ENCODE measurements at regions not wholly inside any gene's neighbourhood (a gene's known extent, or its start where the extent isn't known, plus 50 kb on each side); places are given as distances from the start of the nearest gene placed in this dataset.

DNA sequence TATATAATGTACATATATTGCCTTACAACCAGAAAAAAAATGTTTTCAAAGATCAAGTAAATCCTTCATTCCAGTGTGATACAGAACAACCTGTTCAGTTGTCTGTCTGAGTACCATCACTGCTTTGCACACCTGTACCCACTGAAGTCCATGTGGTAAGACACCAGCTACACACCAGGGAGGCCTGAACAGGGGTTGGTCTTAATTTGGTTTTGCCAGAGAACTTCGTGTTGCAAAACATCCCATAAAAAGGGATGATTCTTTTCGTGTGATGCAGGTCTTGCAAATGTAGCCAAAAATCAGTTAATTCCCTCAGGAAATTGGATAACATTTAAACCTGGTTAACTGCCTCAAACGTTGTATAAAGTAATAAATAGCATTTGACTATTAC lies 73.7 kb upstream of the SLC1A4 start:
- TF ChIP-seq, protein P1, sequence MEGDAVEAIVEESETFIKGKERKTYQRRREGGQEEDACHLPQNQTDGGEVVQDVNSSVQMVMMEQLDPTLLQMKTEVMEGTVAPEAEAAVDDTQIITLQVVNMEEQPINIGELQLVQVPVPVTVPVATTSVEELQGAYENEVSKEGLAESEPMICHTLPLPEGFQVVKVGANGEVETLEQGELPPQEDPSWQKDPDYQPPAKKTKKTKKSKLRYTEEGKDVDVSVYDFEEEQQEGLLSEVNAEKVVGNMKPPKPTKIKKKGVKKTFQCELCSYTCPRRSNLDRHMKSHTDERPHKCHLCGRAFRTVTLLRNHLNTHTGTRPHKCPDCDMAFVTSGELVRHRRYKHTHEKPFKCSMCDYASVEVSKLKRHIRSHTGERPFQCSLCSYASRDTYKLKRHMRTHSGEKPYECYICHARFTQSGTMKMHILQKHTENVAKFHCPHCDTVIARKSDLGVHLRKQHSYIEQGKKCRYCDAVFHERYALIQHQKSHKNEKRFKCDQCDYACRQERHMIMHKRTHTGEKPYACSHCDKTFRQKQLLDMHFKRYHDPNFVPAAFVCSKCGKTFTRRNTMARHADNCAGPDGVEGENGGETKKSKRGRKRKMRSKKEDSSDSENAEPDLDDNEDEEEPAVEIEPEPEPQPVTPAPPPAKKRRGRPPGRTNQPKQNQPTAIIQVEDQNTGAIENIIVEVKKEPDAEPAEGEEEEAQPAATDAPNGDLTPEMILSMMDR (IDR thresholded peaks at IDR 0.05): no peak
- no peak for TF ChIP-seq ELF4 (CRISPR knock-in tag; IDR thresholded peaks at IDR 0.05; ENCODE audit: low read depth)
- TF ChIP-seq, protein P2, sequence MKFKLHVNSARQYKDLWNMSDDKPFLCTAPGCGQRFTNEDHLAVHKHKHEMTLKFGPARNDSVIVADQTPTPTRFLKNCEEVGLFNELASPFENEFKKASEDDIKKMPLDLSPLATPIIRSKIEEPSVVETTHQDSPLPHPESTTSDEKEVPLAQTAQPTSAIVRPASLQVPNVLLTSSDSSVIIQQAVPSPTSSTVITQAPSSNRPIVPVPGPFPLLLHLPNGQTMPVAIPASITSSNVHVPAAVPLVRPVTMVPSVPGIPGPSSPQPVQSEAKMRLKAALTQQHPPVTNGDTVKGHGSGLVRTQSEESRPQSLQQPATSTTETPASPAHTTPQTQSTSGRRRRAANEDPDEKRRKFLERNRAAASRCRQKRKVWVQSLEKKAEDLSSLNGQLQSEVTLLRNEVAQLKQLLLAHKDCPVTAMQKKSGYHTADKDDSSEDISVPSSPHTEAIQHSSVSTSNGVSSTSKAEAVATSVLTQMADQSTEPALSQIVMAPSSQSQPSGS (CRISPR knock-in tag; IDR thresholded peaks at IDR 0.05; ENCODE audit: borderline replicate concordance, low read depth): no peak
- TF ChIP-seq, protein P3, sequence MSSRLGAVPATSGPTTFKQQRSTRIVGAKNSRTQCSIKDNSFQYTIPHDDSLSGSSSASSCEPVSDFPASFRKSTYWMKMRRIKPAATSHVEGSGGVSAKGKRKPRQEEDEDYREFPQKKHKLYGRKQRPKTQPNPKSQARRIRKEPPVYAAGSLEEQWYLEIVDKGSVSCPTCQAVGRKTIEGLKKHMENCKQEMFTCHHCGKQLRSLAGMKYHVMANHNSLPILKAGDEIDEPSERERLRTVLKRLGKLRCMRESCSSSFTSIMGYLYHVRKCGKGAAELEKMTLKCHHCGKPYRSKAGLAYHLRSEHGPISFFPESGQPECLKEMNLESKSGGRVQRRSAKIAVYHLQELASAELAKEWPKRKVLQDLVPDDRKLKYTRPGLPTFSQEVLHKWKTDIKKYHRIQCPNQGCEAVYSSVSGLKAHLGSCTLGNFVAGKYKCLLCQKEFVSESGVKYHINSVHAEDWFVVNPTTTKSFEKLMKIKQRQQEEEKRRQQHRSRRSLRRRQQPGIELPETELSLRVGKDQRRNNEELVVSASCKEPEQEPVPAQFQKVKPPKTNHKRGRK (CRISPR knock-in tag; IDR thresholded peaks at IDR 0.05; ENCODE audit: borderline replicate concordance): no peak
- TF ChIP-seq JUN (CRISPR knock-in tag; IDR thresholded peaks at IDR 0.05): no peak
- TF ChIP-seq ZBTB21 (CRISPR knock-in tag; IDR thresholded peaks at IDR 0.05; ENCODE audit: borderline replicate concordance): no peak

All from WTC11 (cell line).